ENCODE measurements at regions not wholly inside any gene's neighbourhood (a gene's known extent, or its start where the extent isn't known, plus 50 kb on each side); places are given as distances from the start of the nearest gene placed in this dataset.
"Not testable (repeated sequence)": the region's sequence is repeated elsewhere in the genome, so short reads cannot be mapped to it uniquely, and the experiment has no call there.

DNA sequence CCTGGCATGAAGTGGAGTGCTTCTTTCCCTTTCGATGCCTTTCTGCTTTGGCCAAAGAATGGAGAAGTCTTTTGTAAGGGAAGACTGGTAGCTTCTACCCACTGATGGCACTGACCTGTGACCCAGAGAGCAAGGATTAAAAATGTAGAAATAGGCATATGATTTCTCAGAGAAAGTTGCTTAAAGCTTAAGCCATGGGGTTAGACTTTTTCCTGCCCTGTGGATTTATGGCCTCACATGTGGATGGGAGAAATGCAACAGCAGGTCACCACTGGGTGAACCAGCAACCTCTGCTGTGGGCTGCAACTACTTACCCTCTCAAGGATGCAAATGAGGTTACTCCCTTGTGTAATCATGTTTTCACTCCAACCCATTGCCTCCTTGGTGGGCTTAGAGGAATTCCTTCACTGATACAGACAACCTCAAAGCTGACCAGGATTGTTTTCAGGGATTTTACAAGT lies 86.7 kb upstream of the CDC42EP3 start:
- DNase-seq (ENCODE audit: low spot score) = not testable (repeated sequence)

DNA sequence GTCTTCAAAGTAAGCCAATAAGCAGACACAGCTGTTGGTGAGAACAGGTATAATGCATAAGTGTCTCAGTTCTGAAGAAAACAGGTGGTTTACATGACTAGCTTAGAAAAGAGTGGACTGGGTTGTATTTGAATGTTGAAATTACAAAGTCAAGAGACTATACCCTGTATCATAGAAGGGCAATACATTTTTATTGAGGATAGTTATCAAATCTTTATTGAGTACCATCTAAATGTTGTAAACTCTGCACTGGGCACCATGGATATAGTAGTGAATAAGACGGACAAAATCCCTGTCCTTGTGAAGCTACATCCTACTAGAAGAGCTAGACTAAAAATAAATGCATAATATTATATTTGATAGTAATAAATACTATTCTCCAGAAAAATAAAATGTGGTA lies 88.5 kb upstream of the CDC42EP3 start:
- DNase-seq (ENCODE audit: low spot score) = not testable (repeated sequence)

DNA sequence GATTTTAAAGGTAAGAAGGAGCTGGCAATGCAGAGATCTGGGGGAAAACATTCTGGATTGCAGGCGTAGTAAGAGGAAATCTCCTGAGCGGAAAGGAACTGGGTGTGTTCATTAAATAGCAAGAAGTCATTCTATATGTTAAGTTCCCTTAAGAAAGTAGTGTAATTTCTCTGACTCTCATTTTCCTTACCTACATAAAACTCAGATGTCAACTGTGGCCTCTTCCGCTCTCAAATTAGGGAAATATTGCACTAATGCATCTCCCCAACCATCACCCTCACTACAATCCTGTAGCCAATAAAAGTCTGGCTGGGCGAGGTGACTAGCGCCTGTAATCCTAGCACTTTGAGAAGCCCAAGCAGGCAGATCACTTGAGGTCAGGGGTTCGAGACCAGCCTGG lies 89.0 kb upstream of the CDC42EP3 start:
- DNase-seq (ENCODE audit: low spot score) = no peak

DNA sequence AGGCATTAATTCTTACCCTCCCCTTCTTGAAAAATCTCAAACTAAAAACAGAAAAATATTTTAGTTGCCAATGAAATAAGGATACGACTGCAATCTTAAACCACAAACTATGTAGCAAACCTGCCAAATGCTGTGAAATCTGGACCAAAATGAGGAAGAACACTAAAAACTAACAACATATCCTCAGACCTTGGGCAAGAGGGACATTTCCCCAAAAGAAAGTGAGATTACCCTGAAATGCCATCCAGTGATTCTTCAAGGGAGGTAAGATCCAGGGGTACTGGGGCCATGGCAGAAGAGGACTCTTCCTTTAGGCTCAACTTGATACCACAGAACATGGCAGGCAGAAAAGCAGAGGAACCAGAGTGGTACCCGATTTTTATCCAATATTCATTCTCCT lies 90.8 kb upstream of the CDC42EP3 start:
- DNase-seq (ENCODE audit: low spot score) = not testable (repeated sequence)

DNA sequence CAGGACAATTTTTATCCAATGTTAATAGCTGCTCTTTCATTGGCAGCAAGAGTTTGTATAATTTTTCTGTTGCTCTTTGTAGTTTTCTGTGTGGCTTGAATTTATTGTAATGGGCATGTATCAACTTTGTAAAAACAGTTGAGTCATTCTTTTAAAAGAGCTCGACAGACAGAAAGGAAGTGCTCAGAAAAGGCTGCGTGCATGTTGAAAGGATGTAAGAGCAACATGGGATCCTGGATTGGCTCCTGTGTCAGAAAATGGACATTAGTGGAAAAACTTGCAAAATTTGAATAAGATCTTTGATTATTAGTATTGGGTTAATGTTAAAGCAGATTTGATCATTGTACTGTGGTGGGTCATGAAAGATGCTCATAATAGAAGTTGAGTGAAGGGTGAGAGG lies 93.3 kb upstream of the CDC42EP3 start:
- DNase-seq (ENCODE audit: low spot score) = no peak

DNA sequence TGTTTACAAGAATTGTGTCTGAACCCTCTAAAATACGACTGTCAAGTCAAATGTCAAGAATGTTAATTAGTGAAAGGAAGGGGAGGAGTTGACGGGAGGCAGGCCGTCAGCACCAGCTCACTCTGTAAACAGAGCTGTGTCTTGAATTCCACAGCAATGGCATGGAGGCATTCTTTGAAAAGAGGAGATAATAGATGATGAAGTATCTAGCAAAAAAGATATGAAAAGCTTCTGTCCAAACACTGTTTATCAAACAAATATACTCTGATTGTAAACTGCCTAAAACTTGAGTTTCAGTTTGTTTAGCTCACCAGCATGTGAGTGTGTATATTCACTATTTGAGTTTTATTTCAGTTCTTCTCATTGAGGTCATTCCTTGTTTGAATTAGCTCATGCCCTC lies 94.7 kb upstream of the CDC42EP3 start:
- no peak for DNase-seq (ENCODE audit: low spot score)

DNA sequence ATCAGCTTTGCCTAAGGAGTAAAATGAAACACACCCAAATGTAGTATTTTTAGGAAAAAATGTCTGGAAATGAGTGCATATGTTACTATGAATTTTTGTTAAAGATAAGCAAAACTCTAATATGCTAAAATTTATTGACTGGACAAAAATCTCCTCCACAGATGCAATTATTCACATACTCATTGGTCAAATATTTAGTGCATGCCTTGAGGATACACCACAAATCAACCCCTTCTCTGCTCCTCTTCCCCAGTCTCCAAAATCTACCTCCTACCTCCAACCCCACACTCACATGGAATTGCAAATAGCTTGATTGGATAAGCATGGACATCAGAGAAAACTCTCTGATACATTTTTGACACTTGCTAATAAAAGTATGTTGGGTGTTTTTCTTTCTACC lies 95.6 kb upstream of the CDC42EP3 start:
- no peak for DNase-seq (ENCODE audit: low spot score)

DNA sequence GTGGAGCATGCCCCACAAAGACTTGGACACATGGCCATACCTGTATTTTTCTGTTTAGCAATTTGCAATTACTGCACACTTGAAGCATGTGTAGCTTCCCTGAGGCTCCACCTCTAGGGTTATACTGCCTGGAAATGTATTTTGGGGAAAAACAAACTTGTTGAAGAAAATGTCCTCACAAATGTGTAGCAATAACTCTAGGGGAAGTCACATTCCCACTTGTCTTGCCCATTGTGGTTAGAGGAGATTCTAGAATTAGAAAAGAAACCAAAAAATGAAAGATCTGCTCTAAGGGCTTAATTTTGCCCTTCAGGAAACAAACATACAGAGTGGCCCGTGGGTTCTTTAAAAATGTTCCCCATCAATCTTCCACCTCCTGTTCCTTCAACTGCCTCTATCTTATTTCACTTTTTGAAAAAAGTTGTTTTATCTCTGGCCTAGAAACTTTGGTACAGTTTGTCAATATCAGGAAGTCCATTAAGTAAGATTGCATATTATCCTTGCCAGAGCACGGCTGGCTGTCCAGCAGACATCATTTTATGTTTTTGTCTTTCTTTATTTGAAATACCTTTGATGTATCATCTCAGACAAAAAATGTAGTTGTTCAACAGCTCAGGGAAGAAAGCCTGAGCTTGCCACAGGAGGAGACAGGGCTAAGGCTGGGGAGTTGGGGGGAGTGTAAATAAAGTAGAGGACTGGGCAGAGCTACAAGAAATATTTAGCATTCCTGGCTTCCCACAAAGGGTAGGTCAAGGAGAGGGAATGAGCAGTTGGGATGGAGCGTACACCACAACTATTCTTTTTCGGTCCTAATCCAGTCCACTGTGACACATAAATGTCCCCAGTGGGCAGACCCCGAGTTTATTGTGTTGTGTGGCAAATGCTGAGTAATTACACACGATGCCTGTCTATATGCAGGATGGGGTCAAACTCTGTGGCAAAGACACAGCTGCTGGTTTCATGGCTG lies 96.8 kb upstream of the CDC42EP3 start:
- DNase-seq (ENCODE audit: low spot score) = peak; percentile 47

DNA sequence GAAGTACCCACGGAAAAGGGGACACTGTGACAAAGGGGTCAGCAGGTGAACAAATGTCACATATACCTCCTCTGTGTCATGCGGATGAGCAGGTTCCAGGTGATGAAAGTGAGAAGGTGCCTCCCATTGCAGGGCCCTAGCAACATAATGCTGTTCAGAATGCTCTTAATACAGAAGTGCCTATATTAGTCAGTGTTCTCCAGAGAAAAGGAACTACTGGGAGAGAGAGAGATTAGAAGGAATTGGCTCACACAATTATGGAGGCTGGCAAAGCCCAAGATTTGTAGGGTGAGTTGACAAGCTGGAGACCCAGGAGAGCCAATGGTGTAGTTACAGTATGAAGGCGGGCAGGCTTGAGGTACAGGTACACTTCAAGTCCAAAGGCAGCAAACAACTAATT lies 98.1 kb upstream of the CDC42EP3 start:
- no peak for DNase-seq (ENCODE audit: low spot score)

DNA sequence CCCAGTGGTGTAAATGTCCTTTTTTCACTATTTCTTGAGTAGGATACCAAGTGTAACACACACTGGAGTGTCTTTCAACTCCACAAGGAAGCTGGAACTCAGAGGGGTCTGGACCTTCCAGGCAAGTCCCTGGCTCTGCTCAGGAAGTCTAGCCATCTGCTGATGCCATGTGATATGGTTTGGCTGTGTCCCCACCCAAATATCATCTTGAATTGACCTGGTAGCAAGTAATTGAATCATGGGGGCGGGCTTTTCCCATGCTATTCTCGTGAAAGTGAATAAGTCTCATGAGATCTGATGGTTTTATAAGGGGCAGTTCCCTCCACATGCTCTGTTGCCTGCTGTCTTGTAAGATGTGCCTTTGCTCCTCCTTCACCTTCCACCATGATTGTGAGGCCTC lies 99.4 kb upstream of the CDC42EP3 start:
- DNase-seq (ENCODE audit: low spot score) = no peak

DNA sequence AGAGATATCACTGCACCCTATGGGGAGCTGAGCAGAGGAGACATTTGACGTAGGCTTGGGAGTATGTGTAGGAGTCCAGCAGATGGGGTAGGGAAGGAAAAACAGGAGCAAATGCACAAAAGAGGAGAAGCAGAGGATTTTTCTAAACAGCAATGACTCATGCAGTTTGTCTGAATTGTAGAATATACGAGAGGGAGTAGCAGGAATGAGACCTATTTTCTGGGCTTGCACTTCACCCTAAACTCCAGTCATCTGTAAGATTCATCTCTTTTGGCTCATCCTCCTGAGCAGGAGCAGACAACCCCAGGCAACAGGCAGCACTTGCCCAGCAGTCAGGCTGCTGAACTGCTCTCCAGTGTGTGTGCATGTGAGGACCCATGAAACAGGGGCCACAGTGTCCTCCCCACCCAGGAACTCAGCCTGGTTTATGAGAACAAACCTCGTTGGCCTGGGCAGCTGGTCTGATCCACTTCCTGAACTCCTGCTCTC lies 100.2 kb upstream of the CDC42EP3 start:
- no peak for DNase-seq (ENCODE audit: low spot score)

DNA sequence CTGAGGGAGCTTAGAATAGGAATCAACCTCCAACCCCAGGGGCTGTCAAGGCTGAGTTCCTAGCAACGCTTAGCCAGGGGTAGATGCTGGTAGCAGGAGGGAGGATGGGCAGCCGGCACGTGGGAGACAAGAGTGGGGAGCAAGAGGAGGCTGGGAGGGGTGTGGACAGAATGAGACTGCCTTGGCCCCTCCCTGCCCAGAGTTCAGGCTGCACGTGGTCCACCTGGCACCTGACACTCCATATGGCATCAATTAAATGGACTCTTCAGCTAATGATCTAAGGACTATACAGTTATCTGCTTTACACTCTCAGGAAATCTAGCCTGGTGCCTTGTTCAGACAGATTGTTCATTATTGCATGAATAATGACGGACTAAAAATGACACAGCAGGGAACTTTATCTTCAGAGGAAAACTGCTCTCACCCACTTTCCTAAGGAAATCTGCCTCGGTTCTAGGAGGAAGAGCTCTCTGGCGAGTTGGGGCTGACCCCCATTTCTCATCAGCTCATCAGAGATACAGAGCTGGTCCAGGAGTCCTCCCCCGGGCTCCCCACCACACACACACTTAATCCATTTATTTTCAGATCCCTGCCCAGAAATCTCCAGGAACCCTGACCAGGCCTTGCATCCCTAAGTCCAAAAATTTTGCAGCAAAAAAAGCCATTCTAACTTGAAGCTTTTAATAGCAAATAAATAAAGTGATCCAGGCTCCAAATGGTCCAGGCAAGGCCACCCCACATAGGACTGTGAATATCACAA lies 102.1 kb upstream of the CDC42EP3 start:
- DNase-seq (ENCODE audit: low spot score) = no peak

DNA sequence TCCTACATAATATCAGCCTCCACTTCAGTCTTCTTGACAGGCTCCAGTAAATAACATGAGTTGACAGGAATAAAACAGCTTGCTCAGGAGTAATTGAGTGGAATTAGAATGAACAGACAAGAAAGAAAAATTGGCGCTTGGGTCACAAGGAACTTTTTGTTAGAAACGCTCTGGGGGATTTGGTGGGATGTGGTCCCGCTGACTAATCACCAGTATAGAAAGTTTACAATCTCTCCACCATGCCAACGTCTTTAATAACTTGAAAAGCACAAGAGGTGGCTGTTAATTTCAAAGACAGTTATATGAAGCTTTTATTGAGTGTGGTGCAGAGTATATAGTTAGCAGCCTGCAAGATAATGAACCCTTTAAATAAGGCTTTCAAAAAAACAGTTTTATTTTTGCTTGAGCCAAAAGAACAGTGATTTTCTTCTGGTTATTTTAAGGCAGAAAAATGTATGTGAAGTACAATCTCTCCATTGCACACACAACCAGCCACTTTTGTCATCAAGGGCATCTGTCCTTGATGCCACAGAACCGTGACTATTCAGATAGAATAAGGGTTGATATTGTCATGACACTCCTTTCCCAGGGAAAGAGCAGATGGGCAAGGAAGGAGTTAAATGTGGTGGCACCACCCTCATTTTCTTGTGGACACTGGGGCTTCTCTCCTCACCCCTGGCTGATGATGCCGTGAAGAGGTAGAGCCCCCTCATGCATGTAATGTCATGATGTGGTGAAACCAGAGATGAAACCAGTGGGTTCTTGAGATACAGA lies 102.9 kb upstream of the CDC42EP3 start:
- not testable (repeated sequence) for DNase-seq (ENCODE audit: low spot score)

DNA sequence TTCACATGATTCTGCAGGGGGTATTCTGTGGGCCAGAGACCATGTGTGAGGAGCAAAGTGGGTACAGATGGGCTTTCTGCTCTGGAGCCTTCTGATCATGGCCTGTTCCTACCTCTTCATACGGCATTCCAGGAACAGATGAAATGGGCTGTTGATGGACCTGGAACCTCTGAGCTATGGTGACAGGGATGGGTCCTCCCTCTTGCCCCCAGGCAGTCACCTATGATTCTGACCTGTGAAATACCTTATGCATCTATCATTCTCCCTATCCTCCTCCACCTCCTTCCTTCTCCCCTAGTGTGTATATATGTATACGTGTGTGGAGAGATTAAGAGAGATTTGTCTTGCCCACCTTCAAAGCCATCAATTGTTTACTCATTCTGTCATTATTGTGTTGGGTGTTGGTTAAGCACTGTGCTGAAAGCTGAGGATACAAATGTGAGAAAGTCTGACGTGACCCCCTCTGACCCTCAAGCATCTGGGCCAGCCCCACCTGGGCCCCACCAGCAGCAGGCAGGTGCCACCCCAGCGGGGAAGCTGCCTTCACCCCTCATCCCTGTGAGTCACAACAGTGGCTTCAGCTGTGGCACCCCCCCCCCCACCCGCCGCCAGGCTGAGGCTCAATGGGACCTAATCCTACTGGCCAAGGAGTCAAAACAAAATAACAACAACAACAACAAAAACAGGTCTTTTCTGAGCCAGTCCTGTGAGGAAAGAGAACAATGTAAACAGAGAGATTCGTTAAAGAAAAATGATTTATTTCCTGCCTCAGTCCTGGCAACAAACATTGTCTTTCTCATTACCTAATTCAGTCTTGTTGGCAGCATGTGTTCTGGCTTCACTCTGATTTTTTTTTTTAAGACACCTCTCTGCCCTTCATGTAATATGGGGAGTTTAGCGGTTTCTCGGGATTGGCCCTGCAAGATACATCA lies 103.8 kb upstream of the CDC42EP3 start:
- DNase-seq (ENCODE audit: low spot score) = no peak

DNA sequence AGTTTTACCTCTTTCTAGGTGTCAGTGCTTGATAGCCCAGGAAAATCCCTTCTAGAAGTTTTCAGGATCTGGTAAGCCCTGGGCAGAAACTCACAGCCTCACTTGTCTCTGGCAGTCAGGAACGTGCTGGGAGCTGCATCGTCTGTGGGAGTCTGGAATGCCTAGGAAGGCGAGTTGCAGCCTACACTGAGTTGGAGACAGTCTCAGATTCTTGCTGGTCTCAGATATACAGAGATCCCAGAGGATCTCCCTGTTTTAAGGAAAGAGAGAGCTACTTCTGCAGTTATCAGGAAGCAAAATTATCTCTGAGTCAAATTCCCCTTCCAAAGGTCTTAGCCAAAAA lies 104.4 kb upstream of the CDC42EP3 start:
- DNase-seq (ENCODE audit: low spot score) = no peak

DNA sequence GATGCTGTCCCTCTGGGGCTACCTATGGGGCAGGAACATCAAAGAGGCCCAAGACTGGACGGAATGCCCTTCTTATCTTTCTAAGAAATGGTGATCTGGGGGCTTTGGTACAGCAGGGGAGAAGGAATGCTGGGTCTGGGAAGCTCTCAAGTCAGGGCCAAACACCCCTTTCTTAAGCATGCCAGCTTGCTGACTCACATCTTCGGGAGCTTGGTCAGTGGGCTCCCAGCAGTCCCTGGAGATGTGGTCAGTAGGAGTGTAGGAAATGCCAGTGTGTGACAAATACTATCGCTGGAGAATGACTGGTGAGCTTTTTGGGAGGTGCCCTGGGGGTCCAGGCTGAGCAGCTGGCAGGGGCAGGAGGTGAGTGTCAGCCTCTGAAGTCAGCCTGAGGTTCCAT lies 105.0 kb upstream of the CDC42EP3 start:
- no peak for DNase-seq (ENCODE audit: low spot score)

DNA sequence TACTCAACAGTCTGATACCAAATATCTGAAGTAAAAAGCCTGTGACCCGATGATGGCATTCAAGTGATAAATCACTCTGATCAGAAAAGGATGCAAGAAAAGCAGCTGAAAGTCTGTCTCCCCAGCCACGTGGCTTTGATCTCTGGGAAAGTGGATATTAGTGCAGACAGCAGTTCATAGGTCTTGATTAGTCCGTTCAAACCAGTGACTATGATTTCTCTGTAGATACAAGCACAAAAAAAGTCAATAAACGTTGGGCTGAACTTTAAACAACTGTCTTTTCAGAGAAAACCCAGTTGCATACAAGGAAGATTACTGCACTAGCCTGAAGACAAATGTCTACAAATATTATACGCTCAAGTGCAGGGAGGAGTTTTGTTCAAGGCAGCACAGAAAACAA lies 107.7 kb upstream of the CDC42EP3 start:
- no peak for DNase-seq (ENCODE audit: low spot score)

DNA sequence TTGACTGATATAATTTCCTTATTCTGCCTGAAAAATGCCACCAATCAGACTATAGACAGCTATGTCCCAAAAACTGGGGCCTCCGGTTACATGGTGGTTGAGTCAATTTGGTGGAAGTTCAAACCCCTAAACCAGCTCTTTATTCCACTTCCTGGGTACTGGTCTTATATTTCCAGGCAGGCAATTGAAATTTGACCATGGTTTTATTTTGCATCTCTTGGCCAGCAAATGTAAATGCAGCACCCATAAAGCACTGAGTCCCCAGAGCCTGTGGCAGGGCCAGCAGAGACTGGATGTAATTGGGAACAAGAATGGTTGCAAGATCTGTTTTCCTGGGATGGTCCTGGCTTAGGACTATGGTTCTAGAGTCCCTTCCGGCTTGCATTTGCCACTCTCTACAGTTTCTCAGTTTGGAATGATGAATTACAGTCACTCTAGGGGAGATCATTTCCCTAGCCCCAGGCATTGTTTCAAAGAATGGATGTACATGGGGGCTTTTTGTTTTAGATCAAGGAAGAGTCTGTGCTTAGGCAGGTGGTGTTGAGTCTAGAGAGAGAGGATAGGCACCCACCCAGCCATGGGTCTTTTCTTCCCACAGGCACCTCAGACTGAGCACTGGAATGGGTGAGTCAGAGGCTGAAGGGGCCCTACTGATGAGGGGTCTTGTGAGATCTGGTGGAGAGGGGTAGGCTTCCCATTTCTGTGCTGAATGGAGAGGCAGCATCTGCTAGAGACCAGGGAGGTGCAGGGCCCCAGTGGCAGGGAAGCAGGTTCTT lies 108.4 kb upstream of the CDC42EP3 start:
- DNase-seq (ENCODE audit: low spot score) = no peak

DNA sequence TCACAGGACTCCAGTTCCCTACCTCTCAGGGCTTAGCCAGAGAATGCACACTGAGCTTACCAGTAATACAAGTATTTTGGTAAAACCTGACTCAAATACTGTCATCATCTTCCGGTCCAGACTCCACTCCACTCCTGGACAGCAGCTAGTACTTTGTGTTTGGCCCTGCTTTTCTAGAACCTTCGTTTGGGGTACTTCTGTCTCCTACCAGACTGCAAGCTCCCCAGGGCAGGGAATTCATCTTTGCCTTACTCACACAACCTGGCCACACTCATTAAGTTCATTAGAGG lies 108.9 kb upstream of the CDC42EP3 start:
- DNase-seq (ENCODE audit: low spot score) = no peak

DNA sequence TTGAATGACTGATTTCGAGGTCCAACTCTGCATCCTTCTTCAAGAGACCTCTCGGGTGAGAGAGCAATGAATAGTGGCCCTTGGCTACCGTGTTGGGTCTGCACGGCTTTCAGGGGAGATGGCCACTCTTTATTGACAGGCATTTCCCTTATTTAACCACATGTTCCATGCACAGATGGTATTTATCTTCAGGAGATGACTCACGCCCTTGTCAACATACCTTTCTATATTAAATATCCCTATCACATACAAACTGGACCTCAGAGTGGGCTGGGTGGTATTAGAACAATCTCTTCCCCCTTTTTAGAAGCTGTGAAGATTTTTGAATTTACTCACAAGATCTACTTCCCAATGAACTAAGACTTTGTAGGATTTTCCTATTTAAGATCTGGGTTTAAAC lies 109.6 kb upstream of the CDC42EP3 start:
- DNase-seq (ENCODE audit: low spot score) = no peak

Data from mucosa of gallbladder (tissue), 1 donor.